ENCODE measurements at regions not wholly inside any gene's neighbourhood (a gene's known extent, or its start where the extent isn't known, plus 50 kb on each side); places are given as distances from the start of the nearest gene placed in this dataset.

GRCh38 chr5:68352166-68352565, 136.6 kb downstream of the PIK3R1 start:
- no peak for DNase-seq

GRCh38 chr5:68353605-68354004, 138.0 kb downstream of the PIK3R1 start:
- no peak for DNase-seq

GRCh38 chr5:68354315-68354714, 138.8 kb downstream of the PIK3R1 start:
- DNase-seq: no peak

GRCh38 chr5:68356216-68356615, 140.7 kb downstream of the PIK3R1 start:
- no peak for DNase-seq

GRCh38 chr5:68356623-68357022, 141.1 kb downstream of the PIK3R1 start:
- DNase-seq: no peak

GRCh38 chr5:68359699-68360098, 144.1 kb downstream of the PIK3R1 start:
- DNase-seq: no peak

- no peak for DNase-seq
These were observed 146.8 kb downstream of the PIK3R1 start for GRCh38 chr5:68362331-68362730.

GRCh38 chr5:68365889-68366288, 150.3 kb downstream of the PIK3R1 start:
- DNase-seq: no peak

- no peak for DNase-seq
These were observed 151.7 kb downstream of the PIK3R1 start for GRCh38 chr5:68367287-68367686.

- DNase-seq: no peak
These were observed 152.2 kb downstream of the PIK3R1 start for GRCh38 chr5:68367717-68368116.

GRCh38 chr5:68368311-68369022, 152.9 kb downstream of the PIK3R1 start:
- no peak for DNase-seq

GRCh38 chr5:68369023-68369359, 153.4 kb downstream of the PIK3R1 start:
- no peak for DNase-seq

GRCh38 chr5:68369457-68370125, 154.0 kb downstream of the PIK3R1 start:
- no peak for DNase-seq

GRCh38 chr5:68370196-68370595, 154.6 kb downstream of the PIK3R1 start:
- DNase-seq: no peak

GRCh38 chr5:68371607-68372006, 156.1 kb downstream of the PIK3R1 start:
- DNase-seq: no peak

GRCh38 chr5:68372161-68372560, 156.6 kb downstream of the PIK3R1 start:
- no peak for DNase-seq

GRCh38 chr5:68373050-68373449, 157.5 kb downstream of the PIK3R1 start:
- no peak for DNase-seq

- no peak for DNase-seq
These were observed 159.4 kb downstream of the PIK3R1 start for GRCh38 chr5:68374796-68375518.

- no peak for DNase-seq
These were observed 160.0 kb downstream of the PIK3R1 start for GRCh38 chr5:68375540-68375939.

GRCh38 chr5:68376935-68377334, 161.4 kb downstream of the PIK3R1 start:
- no peak for DNase-seq

- no peak for DNase-seq
These were observed 162.2 kb downstream of the PIK3R1 start for GRCh38 chr5:68377733-68378132.

- DNase-seq: no peak
These were observed 162.8 kb downstream of the PIK3R1 start for GRCh38 chr5:68378204-68378820.

- peak; percentile 2 to 30 for DNase-seq
These were observed 163.9 kb downstream of the PIK3R1 start for GRCh38 chr5:68379275-68380036.
